Stimulated activated CD4-positive, alpha-beta T cell treated with anti-CD3 and anti-CD28 coated beads, Interleukin-1b, Interleukin-23, amount 100 ng/mL, for 24 hours (primary cell): ENCODE measurements at regions not wholly inside any gene's neighbourhood (a gene's known extent, or its start where the extent isn't known, plus 50 kb on each side); places are given as distances from the start of the nearest gene placed in this dataset.
"Not testable (repeated sequence)": the region's sequence is repeated elsewhere in the genome, so short reads cannot be mapped to it uniquely, and the experiment has no call there.

ENCODE experiments used
- DNase-seq, 4 experiments: peaks; one replicate each; pipeline ENCODE4 v3.0.0-alpha.2; 2020; ENCODE audit warnings: low read depth in 4 of 4, low spot score in 1 of 4

- no peak for DNase-seq
These were observed 51.5 kb upstream of the ITGB1 start for GRCh38 chr10:33009244-33010131.

GRCh38 chr10:33008499-33009243, 50.6 kb upstream of the ITGB1 start:
- DNase-seq, result peak; percentile 31 to 60 (median 52)

GRCh38 chr10:33007731-33008381, 49.8 kb upstream of the ITGB1 start:
- not testable (repeated sequence) for DNase-seq
